ENCODE measurements at regions not wholly inside any gene's neighbourhood (a gene's known extent, or its start where the extent isn't known, plus 50 kb on each side); places are given as distances from the start of the nearest gene placed in this dataset.

DNA sequence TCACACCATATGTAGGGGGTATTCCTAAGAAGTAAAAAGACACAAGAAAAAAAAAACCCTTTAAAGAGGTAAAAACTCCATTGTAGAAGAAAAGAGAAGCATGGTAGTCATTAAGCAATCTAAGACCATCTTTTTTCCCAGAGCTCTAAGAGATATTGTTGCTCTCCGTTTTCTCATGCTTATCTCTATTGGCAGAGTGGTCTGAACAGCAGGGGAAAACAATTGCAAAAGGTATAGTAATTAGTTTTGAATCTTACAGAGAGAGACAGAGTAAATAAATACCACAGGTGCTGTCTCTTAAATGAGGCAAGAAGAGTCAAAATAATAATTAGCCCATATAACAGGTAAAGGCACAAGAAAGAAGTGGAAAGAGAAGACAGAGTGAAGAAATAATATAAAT, 821.4 kb upstream of the CA10 start:
- TF ChIP-seq, protein P1, sequence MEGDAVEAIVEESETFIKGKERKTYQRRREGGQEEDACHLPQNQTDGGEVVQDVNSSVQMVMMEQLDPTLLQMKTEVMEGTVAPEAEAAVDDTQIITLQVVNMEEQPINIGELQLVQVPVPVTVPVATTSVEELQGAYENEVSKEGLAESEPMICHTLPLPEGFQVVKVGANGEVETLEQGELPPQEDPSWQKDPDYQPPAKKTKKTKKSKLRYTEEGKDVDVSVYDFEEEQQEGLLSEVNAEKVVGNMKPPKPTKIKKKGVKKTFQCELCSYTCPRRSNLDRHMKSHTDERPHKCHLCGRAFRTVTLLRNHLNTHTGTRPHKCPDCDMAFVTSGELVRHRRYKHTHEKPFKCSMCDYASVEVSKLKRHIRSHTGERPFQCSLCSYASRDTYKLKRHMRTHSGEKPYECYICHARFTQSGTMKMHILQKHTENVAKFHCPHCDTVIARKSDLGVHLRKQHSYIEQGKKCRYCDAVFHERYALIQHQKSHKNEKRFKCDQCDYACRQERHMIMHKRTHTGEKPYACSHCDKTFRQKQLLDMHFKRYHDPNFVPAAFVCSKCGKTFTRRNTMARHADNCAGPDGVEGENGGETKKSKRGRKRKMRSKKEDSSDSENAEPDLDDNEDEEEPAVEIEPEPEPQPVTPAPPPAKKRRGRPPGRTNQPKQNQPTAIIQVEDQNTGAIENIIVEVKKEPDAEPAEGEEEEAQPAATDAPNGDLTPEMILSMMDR (conservative IDR thresholded peaks at IDR 0.05 in 1 of 2, IDR thresholded peaks at IDR 0.05 in 1 of 2; ENCODE audit: extremely low read depth in 1 of 2, insufficient read depth in 1 of 2, low read depth in 1 of 2, low read length in 2 of 2), result no peak
- TF ChIP-seq EZH2 (IDR thresholded peaks at IDR 0.05; ENCODE audit: borderline replicate concordance, low read length), result no peak

All from mammary epithelial cell (primary cell).